ENCODE measurements at regions not wholly inside any gene's neighbourhood (a gene's known extent, or its start where the extent isn't known, plus 50 kb on each side); places are given as distances from the start of the nearest gene placed in this dataset.

GRCh38 chr12:123078531-123079155 is 72.2 kb downstream of the PITPNM2 start:
- Histone ChIP-seq H3K4me2 (ENCODE audit: insufficient read depth, insufficient read length, low read length) (no peak overlapping the region), H3K4me1 (ENCODE audit: insufficient read depth, low read length) (no peaks in the 10 kb centered on the region), H3K14ac (ENCODE audit: insufficient read depth, low read length) (no peak overlapping the region), H4K8ac (replicated peaks; ENCODE audit: insufficient read length, low read depth, low read length) (no peak overlapping the region), H3K18ac (ENCODE audit: insufficient read length, low read depth, low read length) (no peak overlapping the region), H3K27me3 (ENCODE audit: insufficient read depth, low read length) (no peaks in the 10 kb centered on the region), H3K23ac (ENCODE audit: insufficient read length, low read depth, low read length) (no peak overlapping the region), H2AK5ac (ENCODE audit: insufficient read length, low read length) (no peak overlapping the region), H2AFZ (ENCODE audit: low read length) (no peak overlapping the region), H3K4ac (ENCODE audit: low read depth, low read length) (no peak overlapping the region), H3K79me2 (ENCODE audit: insufficient read depth, low read length) (no peaks in the 10 kb centered on the region), H3K56ac (ENCODE audit: insufficient read length, low read depth, low read length) (no peak overlapping the region), H2BK5ac (ENCODE audit: insufficient read length, low read length) (no peak overlapping the region), H3K27ac (ENCODE audit: insufficient read length, low read depth, low read length) (no peak overlapping the region), H2BK120ac (ENCODE audit: low read depth, low read length, poor library complexity, severe bottlenecking) (no peak overlapping the region), H2BK20ac (ENCODE audit: low read depth, low read length, poor library complexity, severe bottlenecking) (no peak overlapping the region), H2BK12ac (ENCODE audit: insufficient read length, low read depth, low read length) (no peak overlapping the region), H3K79me1 (ENCODE audit: insufficient read depth, low read depth, low read length, poor library complexity, severe bottlenecking) (no peaks in the 10 kb centered on the region), H4K20me1 (ENCODE audit: control insufficient read depth, insufficient read depth, insufficient read length) (peaks cover 3% of the 10 kb centered on the region), H3K9me3 (ENCODE audit: control insufficient read depth, low read depth, low read length) (no peaks in the 10 kb centered on the region), H3K23me2 (ENCODE audit: insufficient read length, low read depth, low read length, poor library complexity, severe bottlenecking) (no peaks in the 10 kb centered on the region), H3T11ph (ENCODE audit: low read length) (no peak overlapping the region), H4K91ac (ENCODE audit: insufficient read length, low read depth, low read length) (no peak overlapping the region), H3K9ac (ENCODE audit: extremely low read depth, insufficient read length, low read length) (no peak overlapping the region), H2BK15ac (ENCODE audit: low read depth, low read length) (no peak overlapping the region), H4K5ac (ENCODE audit: insufficient read length, low read depth, low read length) (no peak overlapping the region)
- DNase-seq = no peak
- Mint-ChIP-seq H3K9me3 (no peaks in the 10 kb centered on the region), H3K27me3 (ENCODE audit: low read depth) (peaks cover 29% of the 10 kb centered on the region), H3K4me1 (peaks cover 13 to 20% of the 10 kb centered on the region in 2 experiments), H3K27ac (no peak overlapping the region), H3K4me3 (no peak overlapping the region), H3K36me3 (ENCODE audit: insufficient read depth in 1 of 3, low read depth in 3 of 3) (no peaks in the 10 kb centered on the region)
- WGBS (ENCODE audit: extremely low coverage, insufficient read length, low lambda C conversion rate) = no CpG with 5 or more reads among the region's 13 CpGs
- TF ChIP-seq CTCF (conservative IDR thresholded peaks at IDR 0.05) = no peak
